ENCODE measurements at regions not wholly inside any gene's neighbourhood (a gene's known extent, or its start where the extent isn't known, plus 50 kb on each side); places are given as distances from the start of the nearest gene placed in this dataset.

DNA sequence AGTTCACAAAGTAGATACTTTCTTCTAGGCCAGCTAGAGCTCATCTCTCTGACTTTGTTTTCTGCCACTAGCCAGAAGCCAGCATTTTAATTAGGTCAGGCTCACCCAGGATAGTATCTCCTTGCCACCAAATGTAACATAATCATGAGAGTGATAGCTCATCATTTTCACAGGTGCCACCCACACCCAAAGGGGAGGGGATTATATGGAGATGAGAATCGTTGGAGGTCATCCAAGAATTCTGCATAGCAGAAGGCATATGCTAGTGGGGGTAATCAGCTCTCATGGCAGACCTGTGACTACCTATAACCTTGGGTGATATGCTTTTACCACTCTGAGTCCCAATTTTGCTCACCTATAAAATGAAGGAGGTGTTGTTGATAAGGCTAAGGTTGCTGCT lies 523.0 kb downstream of the METTL15 start:
- H3K27ac ChIP-seq, result no peak overlapping the region
- H3K9ac ChIP-seq (ENCODE audit: insufficient read length), result no peak overlapping the region
- DNase-seq (ENCODE audit: low read depth, low spot score), result no peak

DNA sequence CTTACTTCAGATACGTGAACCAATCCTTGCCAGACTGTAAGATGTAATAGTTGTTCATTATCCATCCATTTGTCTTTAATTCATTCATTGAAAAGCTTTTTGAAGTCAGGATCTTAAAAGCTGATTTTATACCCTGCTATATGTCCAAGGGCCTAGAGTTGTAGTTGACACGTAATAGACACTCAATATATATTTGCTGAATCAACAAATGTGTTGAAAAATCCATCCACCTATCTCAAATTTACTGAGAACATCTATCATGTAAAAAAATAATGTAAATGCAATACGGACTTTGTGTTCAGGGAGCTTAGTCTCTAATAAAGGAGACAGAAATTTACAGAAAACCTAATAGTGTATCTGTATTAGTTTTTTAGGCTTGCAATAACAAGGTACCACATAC lies 521.0 kb downstream of the METTL15 start:
- TF ChIP-seq FOXP2 (optimal IDR thresholded peaks at IDR 0.05; ENCODE audit: control extremely low read depth, extremely low read length, insufficient read depth) (no peak), EZH2 (IDR thresholded peaks at IDR 0.05) (no peak), POLR2AphosphoS5 (IDR thresholded peaks at IDR 0.05; ENCODE audit: borderline replicate concordance, low read depth, low read length) (no peak)
- H3K9ac ChIP-seq (ENCODE audit: insufficient read length), result no peak overlapping the region
- no peak overlapping the region for H3K4me3 ChIP-seq
- H3K36me3 ChIP-seq (ENCODE audit: insufficient read depth, low read length), result no peaks in the 10 kb centered on the region
- H3K9me3 ChIP-seq (ENCODE audit: low read depth, low read length), result no peaks in the 10 kb centered on the region
- no peak for DNase-seq (ENCODE audit: low read depth, low spot score)
- no peak overlapping the region for H3K27ac ChIP-seq

More for the DNA sequence above, 523.0 kb downstream of the METTL15 start:
- TF ChIP-seq FOXP2 (optimal IDR thresholded peaks at IDR 0.05; ENCODE audit: control extremely low read depth, extremely low read length, insufficient read depth) (no peak), EZH2 (IDR thresholded peaks at IDR 0.05) (no peak), POLR2AphosphoS5 (IDR thresholded peaks at IDR 0.05; ENCODE audit: borderline replicate concordance, low read depth, low read length) (no peak)
- no peak overlapping the region for H3K4me3 ChIP-seq
- H3K9me3 ChIP-seq (ENCODE audit: low read depth, low read length), result no peaks in the 10 kb centered on the region
- H3K36me3 ChIP-seq (ENCODE audit: insufficient read depth, low read length), result no peaks in the 10 kb centered on the region

DNA sequence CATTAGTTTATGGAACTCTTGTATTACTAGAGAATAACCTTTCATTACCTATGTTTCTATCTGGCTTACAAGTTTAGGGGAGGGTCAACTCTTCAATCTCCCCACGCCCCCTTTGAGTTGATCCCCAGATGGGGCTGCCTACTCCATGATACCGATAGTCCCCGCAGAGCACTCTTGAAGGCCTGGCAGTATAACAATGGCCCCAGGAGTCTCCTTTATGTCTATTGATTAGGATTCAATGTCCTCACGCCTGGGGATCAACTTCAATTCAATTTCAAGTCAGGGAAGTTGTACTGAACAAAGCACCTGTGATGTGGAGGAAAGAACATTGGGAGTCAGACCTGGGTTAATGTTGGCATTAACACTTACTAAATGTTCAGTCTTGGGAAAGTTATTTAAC lies 520.2 kb downstream of the METTL15 start:
- H3K9ac ChIP-seq (ENCODE audit: insufficient read length), result no peak overlapping the region
- TF ChIP-seq POLR2AphosphoS5 (IDR thresholded peaks at IDR 0.05; ENCODE audit: borderline replicate concordance, low read depth, low read length) (no peak), EZH2 (IDR thresholded peaks at IDR 0.05) (no peak)
- H3K9me3 ChIP-seq (ENCODE audit: low read depth, low read length), result no peaks in the 10 kb centered on the region
- no peaks in the 10 kb centered on the region for H3K36me3 ChIP-seq (ENCODE audit: insufficient read depth, low read length)
- H3K27ac ChIP-seq, result no peak overlapping the region
- no peak overlapping the region for H3K4me3 ChIP-seq
- no peak for DNase-seq (ENCODE audit: low read depth, low spot score)

- Histone ChIP-seq H3K9me3 (ENCODE audit: low read depth, low read length) (no peaks in the 10 kb centered on the region), H3K4me3 (no peak overlapping the region)
- no peak for TF ChIP-seq POLR2AphosphoS5 (IDR thresholded peaks at IDR 0.05; ENCODE audit: borderline replicate concordance, low read depth, low read length)
Observed at GRCh38 chr11:28627690-28628255, 519.6 kb downstream of the METTL15 start.

GRCh38 chr11:28625532-28625931 lies 517.3 kb downstream of the METTL15 start:
- DNase-seq (ENCODE audit: low read depth, low spot score), result no peak
- Histone ChIP-seq H3K36me3 (ENCODE audit: insufficient read depth, low read length) (no peaks in the 10 kb centered on the region), H3K27ac (no peak overlapping the region), H3K9me3 (ENCODE audit: low read depth, low read length) (no peaks in the 10 kb centered on the region), H3K9ac (ENCODE audit: insufficient read length) (no peak overlapping the region), H3K4me3 (no peak overlapping the region)
- TF ChIP-seq FOXP2 (optimal IDR thresholded peaks at IDR 0.05; ENCODE audit: control extremely low read depth, extremely low read length, insufficient read depth), result no peak
- no peak for TF ChIP-seq EZH2 (IDR thresholded peaks at IDR 0.05)
- no peak for TF ChIP-seq POLR2AphosphoS5 (IDR thresholded peaks at IDR 0.05; ENCODE audit: borderline replicate concordance, low read depth, low read length)

More at GRCh38 chr11:28627690-28628255, 519.6 kb downstream of the METTL15 start:
- DNase-seq (ENCODE audit: low read depth, low spot score), result no peak
- Histone ChIP-seq H3K36me3 (ENCODE audit: insufficient read depth, low read length) (no peaks in the 10 kb centered on the region), H3K9ac (ENCODE audit: insufficient read length) (no peak overlapping the region), H3K27ac (no peak overlapping the region)

- Histone ChIP-seq H3K36me3 (ENCODE audit: insufficient read depth, low read length) (no peaks in the 10 kb centered on the region), H3K9ac (ENCODE audit: insufficient read length) (no peak overlapping the region), H3K4me3 (no peak overlapping the region), H3K9me3 (ENCODE audit: low read depth, low read length) (no peaks in the 10 kb centered on the region), H3K27ac (no peak overlapping the region)
- no peak for TF ChIP-seq EZH2 (IDR thresholded peaks at IDR 0.05)
- TF ChIP-seq POLR2AphosphoS5 (IDR thresholded peaks at IDR 0.05; ENCODE audit: borderline replicate concordance, low read depth, low read length), result no peak
- no peak for TF ChIP-seq FOXP2 (optimal IDR thresholded peaks at IDR 0.05; ENCODE audit: control extremely low read depth, extremely low read length, insufficient read depth)
- DNase-seq (ENCODE audit: low read depth, low spot score), result no peak
Observed at GRCh38 chr11:28621753-28622152, 513.6 kb downstream of the METTL15 start.

DNA sequence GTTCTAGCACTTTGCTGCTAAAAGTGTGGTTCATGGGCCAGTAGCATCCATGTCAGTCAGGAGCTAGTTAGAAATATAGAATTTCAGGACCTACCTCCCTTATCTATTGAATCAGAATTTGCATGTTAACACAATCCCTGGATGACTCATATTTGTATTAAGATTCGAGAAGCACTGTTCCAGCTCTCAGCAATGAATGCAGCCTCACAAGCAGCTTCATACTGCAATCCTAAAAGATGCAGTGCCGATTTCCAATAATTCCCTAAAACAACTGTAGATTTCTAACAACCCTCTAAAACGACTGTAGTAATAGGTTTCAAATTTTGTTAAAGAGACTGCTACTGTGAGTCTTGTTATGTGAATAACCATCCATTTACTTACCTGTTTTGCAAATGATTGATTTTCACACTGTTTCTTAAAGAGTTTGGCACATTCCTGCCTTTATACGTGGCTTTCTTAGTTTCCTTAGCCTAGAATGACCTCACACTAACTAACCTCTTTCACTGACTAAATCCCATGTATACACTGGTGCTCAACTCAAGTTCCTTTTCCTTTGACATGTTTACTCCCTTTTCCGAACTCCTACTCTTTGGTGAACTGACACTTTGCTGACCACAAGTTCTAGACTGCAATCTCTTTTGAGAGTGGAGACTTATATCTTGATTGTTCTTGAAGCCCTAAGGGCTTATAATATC lies 511.8 kb downstream of the METTL15 start:
- no peaks in the 10 kb centered on the region for H3K9me3 ChIP-seq (ENCODE audit: low read depth, low read length)
- no peak for DNase-seq (ENCODE audit: low read depth, low spot score)
- TF ChIP-seq FOXP2 (optimal IDR thresholded peaks at IDR 0.05; ENCODE audit: control extremely low read depth, extremely low read length, insufficient read depth) (no peak), EZH2 (IDR thresholded peaks at IDR 0.05) (no peak), POLR2AphosphoS5 (IDR thresholded peaks at IDR 0.05; ENCODE audit: borderline replicate concordance, low read depth, low read length) (no peak)
- no peak overlapping the region for H3K9ac ChIP-seq (ENCODE audit: insufficient read length)
- no peaks in the 10 kb centered on the region for H3K36me3 ChIP-seq (ENCODE audit: insufficient read depth, low read length)
- H3K4me3 ChIP-seq, result no peak overlapping the region
- H3K27ac ChIP-seq, result no peak overlapping the region

GRCh38 chr11:28618416-28618815 lies 510.2 kb downstream of the METTL15 start:
- no peak for TF ChIP-seq POLR2AphosphoS5 (IDR thresholded peaks at IDR 0.05; ENCODE audit: borderline replicate concordance, low read depth, low read length)
- no peak for TF ChIP-seq FOXP2 (optimal IDR thresholded peaks at IDR 0.05; ENCODE audit: control extremely low read depth, extremely low read length, insufficient read depth)
- no peak for TF ChIP-seq EZH2 (IDR thresholded peaks at IDR 0.05)
- no peak overlapping the region for H3K27ac ChIP-seq

More at GRCh38 chr11:28618416-28618815, 510.2 kb downstream of the METTL15 start:
- no peak for DNase-seq (ENCODE audit: low read depth, low spot score)
- no peaks in the 10 kb centered on the region for H3K9me3 ChIP-seq (ENCODE audit: low read depth, low read length)
- H3K9ac ChIP-seq (ENCODE audit: insufficient read length), result no peak overlapping the region
- H3K36me3 ChIP-seq (ENCODE audit: insufficient read depth, low read length), result no peaks in the 10 kb centered on the region
- H3K4me3 ChIP-seq, result no peak overlapping the region
